GM23338 (cell line): ENCODE measurements at regions not wholly inside any gene's neighbourhood (a gene's known extent, or its start where the extent isn't known, plus 50 kb on each side); places are given as distances from the start of the nearest gene placed in this dataset.
"Not testable (repeated sequence)": the region's sequence is repeated elsewhere in the genome, so short reads cannot be mapped to it uniquely, and the experiment has no call there.

Experiments used
- ATAC-seq: fragments of 200-7000 bp; cut with Tn5 transposase; 3 replicates; pipeline ENCODE4 v1.9.1; 2020
- DNase-seq: peaks from one replicate; pipeline ENCODE4 v3.0.0-alpha.2; 2015; ENCODE audit warnings: low spot score
- H2AFZ ChIP-seq: fragments of 200-600 bp; sonication (generic); 2 replicates; pipeline ENCODE4 v1.8.0; 2016; ENCODE audit warnings: antibody characterized with exemption, mild to moderate bottlenecking, moderate library complexity
- H3F3A ChIP-seq: fragments of 200-600 bp; sonication (generic); replicated peaks from 2 replicates; pipeline ENCODE4 v1.8.0; 2017; ENCODE audit warnings: antibody characterized with exemption, mixed run types, low read depth
- H3K27ac ChIP-seq: fragments of 200-600 bp; sonication (generic); 2 replicates; pipeline ENCODE4 v1.6.1; 2016; ENCODE audit warnings: low read depth
- H3K27me3 ChIP-seq: fragments of 200-600 bp; sonication (generic); 2 replicates; pipeline ENCODE4 v1.8.0; 2016; ENCODE audit warnings: mild to moderate bottlenecking, mixed run types, moderate library complexity; ENCODE audit not compliant: insufficient read depth
- H3K36me3 ChIP-seq: fragments of 200-600 bp; sonication (generic); 2 replicates; pipeline ENCODE4 v1.8.0; 2016; ENCODE audit warnings: mild to moderate bottlenecking; ENCODE audit not compliant: insufficient read depth
- H3K4me1 ChIP-seq: fragments of 200-600 bp; sonication (generic); 2 replicates; pipeline ENCODE4 v1.8.0; 2016; ENCODE audit warnings: mild to moderate bottlenecking, moderate library complexity; ENCODE audit not compliant: insufficient read depth
- H3K4me2 ChIP-seq: fragments of 200-600 bp; sonication (generic); 2 replicates; pipeline ENCODE4 v1.7.1; 2017; ENCODE audit warnings: mixed run types
- H3K4me3 ChIP-seq: fragments of 200-600 bp; sonication (generic); 2 replicates; pipeline ENCODE4 v1.6.1; 2016; ENCODE audit warnings: mixed run types
- H3K79me2 ChIP-seq: fragments of 200-600 bp; sonication (generic); replicated peaks from 2 replicates; pipeline ENCODE4 v1.8.0; 2017; ENCODE audit warnings: mild to moderate bottlenecking; ENCODE audit not compliant: insufficient read depth
- H3K9me2 ChIP-seq: fragments of 200-600 bp; sonication (generic); 2 replicates; pipeline ENCODE4 v1.8.0; 2017; ENCODE audit not compliant: insufficient read depth
- H4K20me1 ChIP-seq: fragments of 200-600 bp; sonication (generic); replicated peaks from 2 replicates; pipeline ENCODE4 v1.8.0; 2017; ENCODE audit warnings: mild to moderate bottlenecking; ENCODE audit not compliant: insufficient read depth
- H3K27ac Mint-ChIP-seq: 2 replicates; pipeline ENCODE4 v1.8.0; 2020; ENCODE audit warnings: inconsistent platforms, mild to moderate bottlenecking, moderate library complexity, mixed read lengths
- H3K27me3 Mint-ChIP-seq: 3 replicates; pipeline ENCODE4 v1.8.0; 2022; ENCODE audit warnings: low read depth, mild to moderate bottlenecking, moderate library complexity, mixed read lengths, inconsistent platforms; ENCODE audit not compliant: insufficient read depth, poor library complexity
- H3K36me3 Mint-ChIP-seq: 3 replicates; pipeline ENCODE4 v1.8.0; 2021; ENCODE audit warnings: low read depth, mild to moderate bottlenecking, inconsistent platforms, moderate library complexity, mixed read lengths
- H3K4me1 Mint-ChIP-seq: 3 replicates; pipeline ENCODE4 v1.8.0; 2020; ENCODE audit warnings: mild to moderate bottlenecking, inconsistent platforms, mixed read lengths
- H3K4me3 Mint-ChIP-seq: 3 replicates; pipeline ENCODE4 v1.8.0; 2021; ENCODE audit warnings: moderate library complexity, mild to moderate bottlenecking, inconsistent platforms, mixed read lengths
- H3K9me3 Mint-ChIP-seq: 3 replicates; pipeline ENCODE4 v1.8.0; 2020; ENCODE audit warnings: moderate library complexity, mild to moderate bottlenecking, inconsistent platforms, mixed read lengths
- CTCF ChIP-seq, 2 experiments: fragments of 200-600 bp in 1 of 2; sonication (generic) in 1 of 2; conservative IDR thresholded peaks; 2 replicates each; pipeline versions ENCODE4 v1.5.1 to v1.6.1; 2016 to 2017; ENCODE audit warnings: antibody characterized with exemption in 2 of 2, low read depth in 2 of 2, mild to moderate bottlenecking in 2 of 2, moderate library complexity in 1 of 2
- ETS1 ChIP-seq: IDR thresholded peaks from 2 replicates; pipeline ENCODE4 v1.6.1; 2016; ENCODE audit warnings: antibody characterized with exemption
- EZH2 ChIP-seq: fragments of 200-600 bp; sonication (generic); IDR thresholded peaks from one replicate; pipeline ENCODE4 v1.8.0; 2017; ENCODE audit warnings: antibody characterized with exemption, mild to moderate bottlenecking, low read depth; ENCODE audit not compliant: unreplicated experiment
- NANOG ChIP-seq: IDR thresholded peaks from 2 replicates; pipeline ENCODE4 v1.6.1; 2016; ENCODE audit warnings: antibody characterized with exemption, borderline replicate concordance
- ZNF114 ChIP-seq: fragments of 250-450 bp; sonication (Bioruptor Pico); IDR thresholded peaks from 2 replicates; pipeline ENCODE4 v1.5.0; 2020; ENCODE audit warnings: mild to moderate bottlenecking, moderate library complexity
- ZNF331 ChIP-seq: fragments of 250-450 bp; sonication (Bioruptor Pico); IDR thresholded peaks from 2 replicates; pipeline ENCODE4 v1.5.0; 2020; ENCODE audit warnings: low read depth, mild to moderate bottlenecking, moderate library complexity

- not testable (repeated sequence) for H2AFZ ChIP-seq
Measured at GRCh38 chr4:31797052-31797451, 1076.9 kb downstream of the PCDH7 start.

GRCh38 chr4:31803526-31804195, 1083.5 kb downstream of the PCDH7 start:
- Histone ChIP-seq H3K36me3 (no peaks in the 10 kb centered on the region), H3K4me2 (no peak overlapping the region), H4K20me1 (no peaks in the 10 kb centered on the region), H3K79me2 (no peaks in the 10 kb centered on the region), H3K27me3 (no peaks in the 10 kb centered on the region), H3K4me3 (no peak overlapping the region), H3K4me1 (no peaks in the 10 kb centered on the region), H2AFZ (no peak overlapping the region), H3F3A (no peaks in the 10 kb centered on the region), H3K9me2 (0 out of 2 replicates have a peak, but pooled peaks cover 6% of the 10 kb centered on the region), H3K27ac (no peak overlapping the region)
- Mint-ChIP-seq H3K9me3 (peaks cover under 1% of the 10 kb centered on the region; the same call in 2 of the 3 replicates), H3K4me1 (no peaks in the 10 kb centered on the region), H3K4me3 (no peak overlapping the region), H3K36me3 (no peaks in the 10 kb centered on the region), H3K27ac (no peak overlapping the region), H3K27me3 (no peaks in the 10 kb centered on the region)
- DNase-seq (no peak), ATAC-seq (no peak)
- no peak for TF ChIP-seq EZH2
- no peak for TF ChIP-seq NANOG
- no peak for TF ChIP-seq CTCF (conservative IDR thresholded peaks at IDR 0.05; ENCODE audit: low read depth in 2 of 2)
- TF ChIP-seq ETS1: no peak
- no peak for TF ChIP-seq ZNF114 (CRISPR knock-in tag)

More at GRCh38 chr4:31797052-31797451, 1076.9 kb downstream of the PCDH7 start:
- not testable (repeated sequence) for H3K4me3 Mint-ChIP-seq, ATAC-seq, H4K20me1 ChIP-seq, H3K4me2 ChIP-seq, H3K36me3 ChIP-seq, H3K9me3 Mint-ChIP-seq, H3K79me2 ChIP-seq, H3K27me3 Mint-ChIP-seq, H3K27ac Mint-ChIP-seq, H3K4me3 ChIP-seq, H3K27ac ChIP-seq, H3K4me1 Mint-ChIP-seq, H3K27me3 ChIP-seq, H3K36me3 Mint-ChIP-seq, DNase-seq, H3K9me2 ChIP-seq, H3K4me1 ChIP-seq, H3F3A ChIP-seq

- Histone ChIP-seq H3K4me2 (no peak overlapping the region), H3K4me1 (no peaks in the 10 kb centered on the region), H3K9me2 (no peaks in the 10 kb centered on the region), H3K79me2 (no peaks in the 10 kb centered on the region), H3K36me3 (no peaks in the 10 kb centered on the region), H3K27ac (no peak overlapping the region), H2AFZ (no peak overlapping the region), H3K27me3 (no peaks in the 10 kb centered on the region), H3K4me3 (no peak overlapping the region), H3F3A (no peaks in the 10 kb centered on the region), H4K20me1 (no peaks in the 10 kb centered on the region)
- no peak overlapping the region for H3K27ac Mint-ChIP-seq
- H3K9me3 Mint-ChIP-seq: no peaks in the 10 kb centered on the region; the same call in 2 of the 3 replicates
- no peaks in the 10 kb centered on the region for H3K27me3 Mint-ChIP-seq
- no peak overlapping the region for H3K4me3 Mint-ChIP-seq
- H3K36me3 Mint-ChIP-seq: no peaks in the 10 kb centered on the region
- TF ChIP-seq ZNF331 (CRISPR knock-in tag): no peak
- no peak for TF ChIP-seq EZH2
- H3K4me1 Mint-ChIP-seq: no peaks in the 10 kb centered on the region
- ATAC-seq (no peak), DNase-seq (no peak)
Measured at GRCh38 chr4:31807036-31807435, 1086.9 kb downstream of the PCDH7 start.
